Frontal cortex (tissue), 3 donors: ENCODE measurements at regions not wholly inside any gene's neighbourhood (a gene's known extent, or its start where the extent isn't known, plus 50 kb on each side); places are given as distances from the start of the nearest gene placed in this dataset.
"Not testable (repeated sequence)": the region's sequence is repeated elsewhere in the genome, so short reads cannot be mapped to it uniquely, and the experiment has no call there.

Source experiments
- DNase-seq, 2 donors: peaks; one replicate each; pipeline ENCODE4 v3.0.0; 2012; ENCODE audit warnings: low spot score in 2 of 2
- FAIRE-seq: peaks from 2 replicates; lab custom pipeline; 2012; peaks lifted over from hg19 to GRCh38; lab: Jason Lieb, UNC
- donor health status: control.
- donor health status: control.
- donor health status: control.

DNA sequence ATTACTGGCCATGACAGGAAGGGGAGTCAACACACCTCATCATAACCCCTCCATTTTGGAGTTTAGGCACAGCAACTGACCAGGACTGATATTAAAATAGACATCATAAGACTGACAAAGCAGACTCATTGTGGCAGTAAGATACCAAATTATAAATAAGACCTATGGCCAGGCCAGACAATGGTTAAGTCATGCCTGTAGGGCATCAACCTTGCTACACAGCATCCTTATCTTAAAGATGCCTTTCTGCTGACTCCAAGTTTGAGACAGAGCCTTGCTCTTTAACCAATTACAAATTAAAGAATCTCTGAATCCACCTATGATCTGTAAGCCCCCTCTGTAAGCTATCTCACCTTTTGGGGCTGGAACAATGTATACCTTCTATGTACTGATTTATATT is 65.5 kb downstream of the VCX2 start:
- FAIRE-seq (no peak), DNase-seq (no peak)

DNA sequence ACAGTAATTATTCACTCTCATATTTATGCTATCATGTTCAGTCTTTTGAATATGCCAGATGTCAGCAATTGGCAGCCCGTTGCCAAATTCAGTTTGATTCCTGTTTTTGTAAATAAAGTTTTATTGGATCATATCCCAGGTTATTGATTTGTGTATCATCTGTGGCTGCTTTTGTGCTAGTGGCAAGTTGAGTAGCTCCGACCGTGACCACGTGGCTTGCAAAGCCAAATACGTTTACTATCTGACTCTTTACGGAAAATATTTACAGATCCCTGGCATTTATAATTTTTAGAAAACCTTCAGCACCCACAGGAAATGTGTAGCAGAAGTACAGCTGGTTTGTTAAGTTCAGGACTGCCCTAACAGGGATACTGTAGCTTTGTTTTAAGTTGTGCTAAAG is 67.4 kb downstream of the VCX2 start:
- no peak for FAIRE-seq
- no peak for DNase-seq

DNA sequence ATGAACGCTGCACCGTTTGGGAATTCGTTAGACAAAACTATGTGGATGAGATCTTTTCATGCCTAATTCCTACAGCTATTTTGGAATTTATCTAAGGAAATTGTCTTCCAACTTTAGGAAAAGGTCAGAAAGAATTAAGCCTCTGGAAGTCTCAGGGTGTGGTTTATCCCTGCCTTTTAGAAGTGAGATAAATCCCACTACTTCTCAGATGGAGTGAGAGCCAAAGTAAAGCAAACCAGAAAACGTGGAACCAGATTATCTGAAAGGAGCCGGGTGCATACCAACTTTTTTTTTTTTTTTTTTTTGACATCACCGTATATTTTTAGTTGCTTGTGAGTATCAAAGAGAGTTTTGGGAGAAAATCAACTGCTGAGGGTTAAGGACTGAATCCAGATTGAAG is 79.6 kb downstream of the VCX2 start:
- FAIRE-seq = no peak
- no peak for DNase-seq

DNA sequence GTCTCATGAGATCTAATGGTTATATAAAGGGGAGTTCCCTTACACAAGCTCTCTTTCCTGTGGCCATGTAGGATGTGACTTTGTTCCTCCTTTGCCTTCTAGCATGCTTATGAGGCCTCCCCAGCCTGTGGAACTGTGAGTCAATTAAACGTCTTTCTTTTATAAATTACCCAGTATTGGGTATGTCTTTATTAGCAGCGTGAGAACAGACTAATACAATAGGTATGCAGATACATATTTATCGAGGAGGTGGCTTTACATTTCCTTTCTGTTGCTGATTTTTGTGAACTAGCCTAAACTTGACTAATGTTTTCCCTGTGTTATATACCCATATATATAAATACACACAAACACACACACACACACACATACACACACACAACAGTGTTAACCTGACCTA is 80.2 kb downstream of the VCX2 start:
- DNase-seq (no peak), FAIRE-seq (no peak)

DNA sequence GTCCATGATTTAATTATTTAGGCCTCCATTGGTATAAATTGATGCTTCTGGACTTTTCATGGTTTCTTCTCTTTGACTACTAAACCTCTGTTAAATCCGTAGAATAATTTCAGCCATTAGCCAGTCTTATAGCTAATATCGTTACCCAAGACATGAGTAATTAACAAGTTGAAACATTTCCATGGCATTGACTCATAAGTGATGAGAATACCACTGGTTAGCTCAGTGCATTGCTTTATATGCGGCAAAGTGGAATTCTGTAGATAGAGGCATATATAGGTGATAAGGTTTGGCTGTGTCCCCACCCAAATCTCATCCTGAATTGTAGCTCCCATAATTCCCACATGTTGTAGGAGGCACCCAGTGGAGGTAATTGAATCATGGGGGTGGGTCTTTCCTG is 80.6 kb downstream of the VCX2 start:
- FAIRE-seq (no peak), DNase-seq (no peak)

DNA sequence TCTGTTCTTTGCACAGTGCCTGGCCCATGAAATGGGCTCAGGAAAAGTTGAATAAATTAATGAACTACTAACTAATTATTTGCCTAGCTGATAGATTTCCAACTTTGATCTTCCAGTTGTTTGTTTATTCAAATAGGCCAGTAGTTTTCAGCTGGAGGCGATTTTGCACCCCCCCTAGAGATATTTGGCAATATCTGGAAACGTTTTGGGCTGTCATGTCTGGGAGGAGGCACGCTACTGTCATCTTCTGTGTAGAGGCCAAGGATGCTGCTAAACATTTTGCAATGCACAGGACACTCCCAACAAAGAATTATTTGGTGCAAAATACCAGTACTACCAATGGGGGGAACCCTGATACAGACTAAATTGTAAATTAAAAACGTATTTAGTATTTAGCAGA is 81.9 kb downstream of the VCX2 start:
- no peak for FAIRE-seq

DNA sequence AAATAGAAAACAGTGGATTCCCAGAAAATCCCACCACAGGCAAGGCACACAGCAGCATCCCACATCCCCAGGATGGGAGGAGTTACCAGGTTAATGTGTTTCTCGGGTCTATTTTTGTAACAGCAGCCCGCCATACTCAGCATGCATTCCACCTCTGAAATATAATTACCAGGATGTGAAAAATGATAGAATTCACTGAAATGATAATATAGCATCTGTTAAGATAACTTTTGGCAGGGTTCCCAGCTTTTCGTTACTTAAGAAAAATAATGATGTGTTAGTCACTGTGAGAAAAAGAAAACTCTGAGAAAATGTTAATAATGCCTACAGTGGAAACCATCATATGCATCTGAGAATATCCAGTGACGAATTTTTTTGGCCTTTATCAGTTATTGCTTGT is 87.1 kb downstream of the VCX2 start:
- DNase-seq (no peak), FAIRE-seq (no peak)

More for the DNA sequence above, 81.9 kb downstream of the VCX2 start:
- DNase-seq = no peak

DNA sequence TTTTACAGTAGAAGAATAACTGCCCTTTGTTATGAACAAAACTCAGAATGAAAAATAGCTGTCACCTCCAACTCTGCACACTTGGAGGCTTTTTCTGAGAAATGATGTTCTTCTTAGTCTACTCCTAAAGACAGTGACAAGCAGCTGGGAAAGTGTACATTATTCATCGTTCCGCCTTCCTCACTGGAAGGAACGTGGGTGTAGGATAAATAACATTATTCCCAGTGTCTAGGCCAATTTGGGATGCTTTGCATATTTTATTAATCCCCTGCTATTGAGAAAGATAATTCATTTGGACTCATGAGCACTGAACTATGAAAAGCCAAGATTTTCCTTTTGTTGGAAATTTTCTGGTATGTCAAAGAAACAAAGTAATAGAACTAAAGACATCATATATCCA is 87.8 kb downstream of the VCX2 start:
- no peak for DNase-seq
- no peak for FAIRE-seq

DNA sequence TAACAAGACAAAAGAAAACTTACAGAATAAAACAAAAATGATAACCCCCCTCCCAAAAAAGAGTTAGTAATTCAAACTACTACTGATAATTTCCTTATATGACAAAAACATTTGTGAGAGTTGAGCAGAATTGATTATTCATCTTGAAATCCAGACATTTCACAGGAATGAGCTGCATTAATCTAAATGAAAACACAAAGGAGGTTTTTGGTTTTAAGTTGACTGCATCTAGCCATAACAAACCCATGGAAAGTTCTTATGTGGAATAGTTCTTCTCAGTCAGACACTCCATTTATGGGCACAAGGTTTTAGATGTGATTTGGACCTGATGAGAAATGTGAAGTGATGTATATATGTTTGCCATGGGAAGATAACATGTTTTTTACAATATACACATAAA is 95.4 kb downstream of the VCX2 start:
- DNase-seq = no peak

DNA sequence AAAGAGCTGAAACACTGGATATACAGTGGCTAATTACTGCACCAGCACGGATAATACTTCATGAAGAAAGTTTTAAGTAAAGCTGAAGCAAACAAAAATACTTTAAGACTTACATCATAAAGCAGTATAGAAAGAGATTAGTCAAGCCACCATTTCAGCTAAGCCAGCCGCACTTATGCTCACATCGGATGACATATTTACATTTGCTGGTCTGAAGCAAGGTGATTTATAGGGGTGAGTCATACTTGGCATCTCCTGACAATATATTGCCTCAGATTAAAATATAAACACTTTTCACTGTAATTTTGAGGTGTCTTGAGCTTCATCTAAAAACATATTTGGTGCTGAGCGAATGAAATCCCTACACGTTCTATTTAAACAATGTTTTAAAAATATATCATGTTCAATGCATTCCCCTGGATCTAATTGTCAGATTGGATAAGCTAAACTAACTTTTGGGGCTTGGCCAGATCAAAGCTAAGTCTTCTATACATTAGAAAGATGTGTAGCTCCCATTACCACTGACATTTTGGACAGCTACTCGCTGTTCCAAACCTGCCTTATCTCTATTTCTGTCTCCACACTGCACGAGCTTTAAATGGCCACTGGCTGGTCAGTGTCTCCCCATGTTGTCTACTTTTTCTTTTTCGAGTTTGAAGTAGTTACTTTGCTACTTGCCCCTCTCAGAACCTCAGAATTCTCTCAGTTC is 103.2 kb downstream of the VCX2 start:
- no peak for DNase-seq
- no peak for FAIRE-seq

More for the DNA sequence above, 95.4 kb downstream of the VCX2 start:
- no peak for FAIRE-seq

DNA sequence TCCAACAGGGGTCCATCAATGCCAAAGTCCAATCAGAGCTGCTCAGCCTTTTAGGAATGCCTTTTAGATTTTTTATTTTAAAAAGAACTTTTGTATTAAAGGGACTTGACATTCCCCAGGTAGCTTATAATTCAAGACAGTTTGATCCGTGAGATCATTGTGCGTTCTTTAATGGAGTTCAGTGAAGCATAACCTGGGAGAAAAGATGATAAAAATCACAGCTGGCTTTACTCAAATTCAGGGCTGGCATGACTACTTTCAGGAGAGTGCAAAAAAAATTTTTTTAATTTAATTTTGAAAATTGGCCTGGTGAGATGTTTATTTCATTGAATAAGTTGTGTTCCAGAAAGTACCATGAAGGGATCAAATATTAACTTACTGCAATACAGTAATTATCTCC is 118.2 kb downstream of the VCX2 start:
- DNase-seq (no peak), FAIRE-seq (no peak)

DNA sequence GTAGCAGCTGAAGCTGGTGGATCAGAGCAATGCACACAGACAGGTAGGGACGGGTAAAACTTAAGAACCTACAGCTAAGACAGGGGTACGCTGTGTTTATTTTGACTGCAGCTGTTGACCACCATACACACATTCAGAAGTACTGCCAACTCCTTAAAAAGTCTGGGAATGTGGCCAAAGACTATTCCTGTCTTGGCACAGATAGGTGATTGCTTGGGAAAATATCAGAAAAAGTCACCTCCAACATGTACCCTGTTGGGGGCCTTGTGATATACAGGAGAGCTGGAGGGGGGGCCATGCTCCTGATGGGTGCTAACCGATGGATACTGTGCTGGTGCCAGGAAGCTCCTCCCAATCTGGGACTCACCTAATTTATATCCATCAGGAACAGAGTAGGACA is 121.2 kb downstream of the VCX2 start:
- no peak for FAIRE-seq
- no peak for DNase-seq

DNA sequence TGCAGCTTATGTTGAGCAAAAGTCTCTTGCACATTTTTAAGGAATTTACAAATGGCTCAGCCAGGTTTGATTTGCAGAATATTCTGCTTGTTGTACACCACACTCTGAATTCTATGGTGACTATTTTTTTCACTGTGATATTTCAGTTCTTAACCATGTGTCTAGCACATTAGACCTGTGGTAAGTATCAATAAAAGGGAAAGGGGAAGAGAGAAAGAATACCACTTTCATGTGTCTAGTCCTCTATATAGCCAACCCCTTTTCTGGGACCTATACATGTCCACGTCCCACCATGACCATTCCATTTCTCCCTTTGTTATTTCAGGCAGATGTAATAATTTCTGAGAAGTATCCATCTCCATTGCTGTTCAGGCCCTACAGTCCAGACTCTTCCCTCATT is 121.3 kb upstream of the PNPLA4 start:
- FAIRE-seq (no peak), DNase-seq (no peak)

DNA sequence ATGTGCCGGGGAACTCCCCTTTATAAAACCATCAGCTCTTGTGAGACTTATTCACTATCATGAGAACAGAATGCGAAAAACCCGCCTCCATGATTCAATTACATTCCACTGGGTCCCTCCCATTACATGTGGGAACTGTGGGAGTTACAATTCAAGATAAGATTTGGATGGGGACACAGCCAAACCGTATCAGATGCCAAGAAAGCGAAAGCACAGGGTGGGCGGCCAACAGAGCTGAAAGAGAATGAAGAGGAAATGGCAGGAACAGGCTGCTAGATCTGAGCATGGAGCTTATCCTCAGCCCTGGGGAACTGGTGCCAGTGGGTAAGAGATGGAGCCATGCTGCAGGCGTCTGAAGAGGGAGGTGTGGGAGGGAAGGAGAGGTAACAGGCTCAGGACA is 117.7 kb upstream of the PNPLA4 start:
- FAIRE-seq (no peak), DNase-seq (no peak)

DNA sequence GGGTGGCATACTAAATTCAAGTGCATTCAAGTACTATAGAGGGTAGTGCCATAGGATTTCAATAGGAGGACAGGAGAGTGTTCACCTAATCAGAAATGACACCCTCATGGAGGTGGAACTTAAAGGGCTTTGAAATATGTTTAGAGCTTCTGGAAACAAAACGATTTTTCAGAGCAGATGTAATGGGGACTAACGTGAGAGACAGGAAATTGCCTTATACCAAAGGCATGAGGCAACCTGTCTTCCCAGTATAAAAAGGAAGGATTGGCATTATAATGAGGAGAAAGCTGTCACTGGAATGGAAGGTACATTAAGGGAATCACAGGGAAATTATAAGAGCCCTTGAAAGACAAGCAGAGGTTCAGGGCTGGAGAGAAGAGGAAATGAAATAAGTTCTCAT is 116.3 kb upstream of the PNPLA4 start:
- DNase-seq (no peak), FAIRE-seq (no peak)

DNA sequence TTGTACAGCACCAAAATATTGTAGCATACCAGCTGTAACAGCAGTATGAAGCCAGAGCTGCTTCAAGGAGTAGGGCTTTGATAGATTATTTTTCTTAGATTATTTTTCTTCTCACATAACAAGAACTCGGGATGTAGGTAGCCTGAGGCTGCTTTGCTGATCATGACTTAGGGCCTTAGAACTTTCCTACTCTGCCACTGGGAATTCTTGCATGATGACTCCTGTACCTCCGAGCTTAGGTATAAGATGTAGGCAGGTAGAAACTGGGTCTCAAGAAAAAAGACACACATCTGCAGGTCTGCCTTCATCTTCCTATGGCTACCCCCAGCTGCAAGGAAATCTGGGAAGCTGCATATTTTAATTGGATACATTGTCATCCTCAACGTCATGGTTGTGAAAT is 115.9 kb upstream of the PNPLA4 start:
- no peak for DNase-seq
- FAIRE-seq = no peak

DNA sequence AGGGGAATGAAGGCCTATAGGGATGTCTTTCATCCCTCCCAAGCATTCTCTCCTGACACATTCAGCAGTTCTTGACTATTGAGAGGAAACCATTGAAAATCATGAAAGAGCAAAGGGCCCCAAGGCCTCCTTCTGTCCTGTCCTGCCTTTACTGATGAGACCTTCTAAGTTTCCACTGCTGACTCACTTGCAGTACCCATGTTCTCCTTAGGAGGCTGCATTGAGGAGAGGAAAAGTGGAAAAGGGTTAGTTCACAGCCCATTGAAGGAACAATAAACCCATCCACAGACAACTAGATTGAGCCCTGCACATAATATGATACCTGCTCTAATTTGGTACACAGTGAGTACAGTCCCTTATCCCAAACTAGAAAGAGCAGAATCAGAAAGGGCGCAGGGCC is 115.1 kb upstream of the PNPLA4 start:
- no peak for FAIRE-seq
- no peak for DNase-seq

DNA sequence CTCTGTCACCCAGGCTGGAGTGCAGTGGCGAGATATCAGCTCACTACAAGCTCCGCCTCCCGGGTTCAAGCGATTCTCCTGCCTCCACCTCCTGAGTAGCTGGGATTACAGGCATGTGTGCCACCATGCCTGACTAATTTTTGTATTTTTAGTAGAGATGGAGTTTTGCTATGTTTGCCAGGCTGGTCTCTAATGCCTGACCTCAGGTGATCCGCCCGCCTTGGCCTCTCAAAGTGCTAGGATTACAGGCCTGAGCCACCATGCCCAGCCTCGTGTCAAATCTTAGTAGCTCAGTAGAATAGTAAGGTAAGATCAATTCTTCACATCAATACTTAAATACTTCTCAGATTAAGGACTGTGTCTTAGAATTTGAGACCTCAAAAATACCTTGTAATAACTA is 112.5 kb upstream of the PNPLA4 start:
- not testable (repeated sequence) for DNase-seq, FAIRE-seq

DNA sequence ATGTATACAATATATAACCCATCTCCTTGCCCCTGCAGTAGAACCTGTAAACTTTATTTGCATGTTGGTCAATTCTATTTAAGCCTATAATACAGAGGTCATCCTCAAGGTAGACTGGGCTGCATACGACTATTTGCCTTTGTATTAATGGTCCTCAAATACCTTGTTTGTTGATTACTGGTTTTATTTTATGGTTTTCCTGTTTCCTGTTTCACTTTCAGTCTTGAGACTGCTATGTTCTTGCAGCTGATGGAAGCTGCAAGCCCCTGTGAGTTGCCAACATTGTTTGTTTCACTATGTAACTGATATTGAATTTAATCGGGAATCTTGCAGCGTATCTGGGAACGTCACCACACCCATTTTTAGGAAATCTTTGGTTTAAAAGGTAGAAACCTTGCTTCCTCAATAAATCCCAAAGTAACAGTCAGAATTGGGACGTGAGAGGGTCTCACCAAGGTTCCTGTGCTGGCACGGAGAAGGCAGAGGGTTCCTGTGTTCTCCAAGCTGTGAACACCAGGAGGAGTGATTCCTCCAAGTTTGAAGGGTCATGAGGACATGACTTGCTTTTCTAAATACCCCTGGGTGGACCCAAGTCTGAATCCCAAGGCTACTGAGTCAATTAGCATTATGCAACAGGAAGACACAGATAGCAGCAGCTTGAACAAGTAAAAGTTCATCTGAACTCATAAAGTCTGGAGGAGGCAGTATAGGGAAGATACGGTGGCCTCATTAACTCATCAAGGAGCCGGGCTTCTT is 110.6 kb upstream of the PNPLA4 start:
- no peak for DNase-seq
- no peak for FAIRE-seq

DNA sequence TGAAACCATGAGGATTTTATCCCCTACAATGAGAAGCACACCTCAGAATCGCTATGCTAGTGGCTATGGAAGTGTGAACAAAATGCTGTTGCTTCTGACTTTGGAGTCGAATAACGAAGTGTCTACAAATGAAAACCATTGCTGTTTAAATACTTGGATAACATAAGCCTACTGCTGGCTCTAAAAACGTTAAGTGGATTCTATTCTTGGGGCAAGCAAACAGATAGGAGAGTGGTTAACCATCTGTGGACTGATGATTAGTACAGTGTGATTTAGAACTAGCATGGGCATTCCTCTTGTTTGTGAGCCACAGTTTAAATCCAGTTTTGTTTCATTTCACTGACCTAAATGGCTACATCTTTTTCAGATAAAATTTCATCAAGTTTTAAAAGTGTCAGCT is 109.7 kb upstream of the PNPLA4 start:
- DNase-seq = no peak
- FAIRE-seq = no peak

DNA sequence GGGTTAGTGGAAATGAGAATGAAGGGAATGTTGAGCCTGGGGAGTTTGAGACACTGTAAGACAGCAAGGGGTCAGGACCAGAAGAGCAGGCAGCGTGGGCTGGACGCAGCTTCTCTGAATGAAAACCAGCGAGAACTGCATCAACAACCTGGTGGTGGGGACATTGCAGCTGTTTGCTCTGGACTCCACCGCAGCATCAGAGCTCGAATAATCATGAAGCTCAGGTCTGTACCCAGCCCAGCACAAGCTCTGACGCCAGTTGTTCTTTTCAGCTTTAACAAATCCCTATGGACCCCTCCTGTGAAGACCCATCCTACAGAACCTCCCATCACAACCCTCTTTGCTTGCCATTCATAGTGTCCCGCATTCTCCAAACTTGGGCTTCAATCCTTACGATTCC is 106.8 kb upstream of the PNPLA4 start:
- FAIRE-seq = no peak
- no peak for DNase-seq

DNA sequence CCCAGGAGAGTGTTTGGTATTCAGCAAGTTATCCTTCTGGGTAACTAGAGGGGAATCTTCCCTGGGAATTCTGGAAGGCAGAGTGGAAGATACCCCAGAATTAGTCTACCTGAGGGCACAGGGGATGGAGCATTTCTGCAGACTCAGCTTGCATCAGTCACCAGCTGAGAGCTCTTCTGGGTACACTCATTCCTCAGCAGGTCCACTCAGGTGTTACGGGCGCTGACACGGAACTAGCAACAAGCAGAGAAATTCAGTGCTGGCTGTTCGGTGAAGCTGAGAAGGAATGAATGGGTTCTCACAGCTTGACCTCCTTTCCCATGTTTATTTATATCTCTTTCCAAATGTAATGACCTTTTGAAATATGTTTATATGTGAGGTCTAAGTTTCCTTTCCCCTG is 106.0 kb upstream of the PNPLA4 start:
- no peak for FAIRE-seq
- no peak for DNase-seq
